ENCODE measurements at regions not wholly inside any gene's neighbourhood (a gene's known extent, or its start where the extent isn't known, plus 50 kb on each side); places are given as distances from the start of the nearest gene placed in this dataset.

DNA sequence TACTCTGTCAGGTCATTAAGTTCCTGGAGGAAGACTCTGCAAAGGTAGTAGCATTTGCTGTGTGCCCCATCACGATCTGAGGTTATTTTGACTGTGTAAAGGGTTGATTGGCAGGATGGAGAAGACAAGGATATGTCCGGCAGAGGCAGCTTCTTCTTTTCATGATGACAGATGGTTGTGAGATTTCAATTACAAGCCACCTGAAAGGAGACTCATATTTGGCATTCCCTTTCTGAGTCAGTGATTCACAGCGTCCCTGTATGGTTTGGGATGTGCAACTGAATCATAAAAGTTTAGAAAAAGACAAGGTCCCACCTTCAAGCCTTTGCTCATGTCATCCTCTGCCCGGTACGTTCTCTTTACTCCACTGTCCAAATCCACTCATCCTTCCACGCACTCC, 113.4 kb downstream of the MTNR1B start:
- Histone ChIP-seq H2AFZ (ENCODE audit: low read length) (no peak overlapping the region), H4K5ac (ENCODE audit: insufficient read length, low read depth, low read length) (no peak overlapping the region), H3K9me3 (ENCODE audit: control insufficient read depth, low read depth, low read length) (no peaks in the 10 kb centered on the region), H3K9ac (ENCODE audit: extremely low read depth, insufficient read length, low read length) (no peak overlapping the region), H4K91ac (ENCODE audit: insufficient read length, low read depth, low read length) (no peak overlapping the region), H3K27ac (ENCODE audit: insufficient read length, low read depth, low read length) (no peak overlapping the region), H2BK120ac (ENCODE audit: low read depth, low read length, poor library complexity, severe bottlenecking) (no peak overlapping the region), H4K8ac (replicated peaks; ENCODE audit: insufficient read length, low read depth, low read length) (no peak overlapping the region), H3K27me3 (ENCODE audit: insufficient read depth, low read length) (no peaks in the 10 kb centered on the region), H2BK15ac (ENCODE audit: low read depth, low read length) (no peak overlapping the region), H3K23me2 (ENCODE audit: insufficient read length, low read depth, low read length, poor library complexity, severe bottlenecking) (no peaks in the 10 kb centered on the region), H4K20me1 (ENCODE audit: control insufficient read depth, insufficient read depth, insufficient read length) (no peaks in the 10 kb centered on the region), H3K18ac (ENCODE audit: insufficient read length, low read depth, low read length) (no peak overlapping the region), H3K23ac (ENCODE audit: insufficient read length, low read depth, low read length) (no peak overlapping the region), H3K79me1 (ENCODE audit: insufficient read depth, low read depth, low read length, poor library complexity, severe bottlenecking) (no peaks in the 10 kb centered on the region), H3T11ph (ENCODE audit: low read length) (no peak overlapping the region), H2BK20ac (ENCODE audit: low read depth, low read length, poor library complexity, severe bottlenecking) (no peak overlapping the region), H3K14ac (ENCODE audit: insufficient read depth, low read length) (no peak overlapping the region), H3K4me2 (ENCODE audit: insufficient read depth, insufficient read length, low read length) (no peak overlapping the region), H3K56ac (ENCODE audit: insufficient read length, low read depth, low read length) (no peak overlapping the region), H2BK5ac (ENCODE audit: insufficient read length, low read length) (no peak overlapping the region), H3K4me1 (ENCODE audit: insufficient read depth, low read length) (peaks cover 9% of the 10 kb centered on the region; the same call in 1 of the 2 replicates), H3K79me2 (ENCODE audit: insufficient read depth, low read length) (no peaks in the 10 kb centered on the region), H2AK5ac (ENCODE audit: insufficient read length, low read length) (no peak overlapping the region), H3K4ac (ENCODE audit: low read depth, low read length) (no peak overlapping the region), H2BK12ac (ENCODE audit: insufficient read length, low read depth, low read length) (no peak overlapping the region)
- no peaks in the 10 kb centered on the region for H3K36me3 Mint-ChIP-seq (ENCODE audit: insufficient read depth in 1 of 3, low read depth in 3 of 3)
- H3K27ac Mint-ChIP-seq, result no peak overlapping the region
- H3K4me1 Mint-ChIP-seq, result peaks cover 25 to 54% of the 10 kb centered on the region in 2 experiments
- TF ChIP-seq, protein P1, sequence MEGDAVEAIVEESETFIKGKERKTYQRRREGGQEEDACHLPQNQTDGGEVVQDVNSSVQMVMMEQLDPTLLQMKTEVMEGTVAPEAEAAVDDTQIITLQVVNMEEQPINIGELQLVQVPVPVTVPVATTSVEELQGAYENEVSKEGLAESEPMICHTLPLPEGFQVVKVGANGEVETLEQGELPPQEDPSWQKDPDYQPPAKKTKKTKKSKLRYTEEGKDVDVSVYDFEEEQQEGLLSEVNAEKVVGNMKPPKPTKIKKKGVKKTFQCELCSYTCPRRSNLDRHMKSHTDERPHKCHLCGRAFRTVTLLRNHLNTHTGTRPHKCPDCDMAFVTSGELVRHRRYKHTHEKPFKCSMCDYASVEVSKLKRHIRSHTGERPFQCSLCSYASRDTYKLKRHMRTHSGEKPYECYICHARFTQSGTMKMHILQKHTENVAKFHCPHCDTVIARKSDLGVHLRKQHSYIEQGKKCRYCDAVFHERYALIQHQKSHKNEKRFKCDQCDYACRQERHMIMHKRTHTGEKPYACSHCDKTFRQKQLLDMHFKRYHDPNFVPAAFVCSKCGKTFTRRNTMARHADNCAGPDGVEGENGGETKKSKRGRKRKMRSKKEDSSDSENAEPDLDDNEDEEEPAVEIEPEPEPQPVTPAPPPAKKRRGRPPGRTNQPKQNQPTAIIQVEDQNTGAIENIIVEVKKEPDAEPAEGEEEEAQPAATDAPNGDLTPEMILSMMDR (conservative IDR thresholded peaks at IDR 0.05), result no peak
- no peaks in the 10 kb centered on the region for H3K27me3 Mint-ChIP-seq (ENCODE audit: low read depth)
- no peak overlapping the region for H3K4me3 Mint-ChIP-seq
- DNase-seq, result no peak
- WGBS (ENCODE audit: extremely low coverage, insufficient read length, low lambda C conversion rate), result no CpG with 5 or more reads among the region's 6 CpGs
- H3K9me3 Mint-ChIP-seq, result no peaks in the 10 kb centered on the region
